PC-3 (cell line): ENCODE measurements at regions not wholly inside any gene's neighbourhood (a gene's known extent, or its start where the extent isn't known, plus 50 kb on each side); places are given as distances from the start of the nearest gene placed in this dataset.
A peak's percentile ranks its signal among the peaks of the same experiment; 100 is the strongest.

Experiments used
- ATAC-seq: fragments of 200-7000 bp; cut with Tn5 transposase; 2 replicates; pipeline ENCODE4 v1.9.1; 2020; ENCODE audit warnings: mild to moderate bottlenecking, moderate library complexity
- BruUV-seq: library from RNA; stranded (reverse); fragments of 400-500 nt; replicated peaks from 2 replicates; lab custom pipeline; 2021; lab: Mats Ljungman, UMichigan
- CTCF ChIA-PET: fragments of 300-600 bp; sonication (Branson Sonifier 250); formaldehyde crosslinking; loops from one replicate; lab custom pipeline; 2022; ENCODE audit warnings: antibody characterized with exemption; lab: Charles Lee
- POLR2A ChIA-PET: fragments of 300-600 bp; sonication (Branson Sonifier 250); formaldehyde crosslinking; loops from one replicate; lab custom pipeline; 2022; ENCODE audit warnings: antibody characterized with exemption; ENCODE audit not compliant: unreplicated experiment; lab: Charles Lee
- DNase-seq: peaks from one replicate; pipeline ENCODE4 v3.0.0-alpha.2; 2015
- H2AFZ ChIP-seq: fragments of 300-600 bp; sonication (generic); 2 replicates; pipeline ENCODE4 v1.6.0; 2016; ENCODE audit warnings: antibody characterized with exemption, low read length
- H3F3A ChIP-seq: fragments of 300-600 bp; sonication (generic); one replicate; pipeline ENCODE4 v1.6.0; 2017; ENCODE audit warnings: antibody characterized with exemption, low read length, control low read depth, mild to moderate bottlenecking; ENCODE audit not compliant: unreplicated experiment
- H3K27ac ChIP-seq: fragments of 300-600 bp; sonication (generic); 2 replicates; pipeline ENCODE4 v1.5.1; 2016; ENCODE audit warnings: mild to moderate bottlenecking, low read length
- H3K27me3 ChIP-seq: fragments of 300-600 bp; sonication (generic); 2 replicates; pipeline ENCODE4 v1.6.1; 2016; ENCODE audit warnings: low read length, mixed read lengths
- H3K36me3 ChIP-seq: fragments of 300-600 bp; sonication (generic); 2 replicates; pipeline ENCODE4 v1.6.1; 2016; ENCODE audit warnings: low read depth, mixed run types, low read length, mixed read lengths
- H3K4me1 ChIP-seq: fragments of 300-600 bp; sonication (generic); 2 replicates; pipeline ENCODE4 v1.5.1; 2016; ENCODE audit warnings: low read length; ENCODE audit not compliant: insufficient read depth
- H3K4me2 ChIP-seq: fragments of 300-600 bp; sonication (generic); 2 replicates; pipeline ENCODE4 v1.6.0; 2016; ENCODE audit warnings: low read length
- H3K4me3 ChIP-seq: fragments of 300-600 bp; sonication (generic); 2 replicates; pipeline ENCODE4 v1.5.1; 2016; ENCODE audit warnings: mild to moderate bottlenecking, low read length, mixed read lengths
- H3K79me2 ChIP-seq: fragments of 300-600 bp; sonication (generic); 2 replicates; pipeline ENCODE4 v1.6.1; 2017; ENCODE audit warnings: low read length, mixed read lengths
- H3K9ac ChIP-seq: fragments of 300-600 bp; sonication (generic); 2 replicates; pipeline ENCODE4 v1.6.0; 2016; ENCODE audit warnings: mild to moderate bottlenecking, low read length
- H3K9me2 ChIP-seq: fragments of 300-600 bp; sonication (generic); replicated peaks from 2 replicates; pipeline ENCODE4 v1.6.1; 2016; ENCODE audit warnings: mixed run types, low read length, mixed read lengths
- H3K9me3 ChIP-seq: fragments of 300-600 bp; sonication (generic); 2 replicates; pipeline ENCODE4 v1.6.1; 2016; ENCODE audit warnings: low read length, mixed read lengths
- H4K20me1 ChIP-seq: fragments of 300-600 bp; sonication (generic); 2 replicates; pipeline ENCODE4 v1.6.1; 2016; ENCODE audit warnings: low read length, mixed read lengths
- EZH2 ChIP-seq: fragments of 300-600 bp; sonication (generic); IDR thresholded peaks from one replicate; pipeline ENCODE4 v1.6.1; 2017; ENCODE audit warnings: antibody characterized with exemption, mild to moderate bottlenecking, low read length; ENCODE audit not compliant: unreplicated experiment
- EZH2phosphoT487 ChIP-seq: fragments of 300-600 bp; sonication (generic); IDR thresholded peaks from 2 replicates; pipeline ENCODE4 v1.6.1; 2018; ENCODE audit warnings: mild to moderate bottlenecking, antibody characterized with exemption, low read length, borderline replicate concordance
- intact Hi-C: fragments of 100-400 bp; cut with micrococcal nuclease; formaldehyde crosslinking; loops from 2 replicates; pipeline ENCODE4 v1.9.0; 2023
- TF ChIP-seq, protein P1 (sequence below): fragments of 300-600 bp; sonication (generic); conservative IDR thresholded peaks from 2 replicates; pipeline ENCODE4 v1.5.1; 2017; ENCODE audit warnings: antibody characterized with exemption, low read depth, mild to moderate bottlenecking, low read length

DNA sequence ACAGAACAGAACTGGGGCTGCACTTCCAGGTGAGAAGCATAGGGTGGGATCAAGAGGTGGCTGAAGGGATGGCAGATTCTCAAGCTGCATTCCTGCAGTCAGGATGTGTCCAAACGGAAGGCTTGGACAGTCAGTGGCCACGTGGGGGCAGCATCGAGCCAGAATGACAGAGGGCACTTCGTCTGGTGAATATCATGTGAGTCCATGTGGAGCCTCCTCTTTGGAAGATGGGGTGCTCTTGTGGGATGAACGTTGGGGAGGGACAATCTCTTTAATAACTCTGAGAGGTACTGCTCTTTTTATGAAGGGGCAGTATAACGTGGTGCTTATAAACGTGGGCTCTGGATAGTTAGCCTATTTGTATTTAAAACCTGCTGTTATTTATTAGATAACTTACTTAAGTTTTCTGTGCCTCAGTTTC is 154.9 kb upstream of the NAV2 start:
- no peaks in the 10 kb centered on the region; the same call in 1 of the 2 replicates for H3K36me3 ChIP-seq
- no peak overlapping the region for H3K9ac ChIP-seq
- ATAC-seq (peak; percentile 66), DNase-seq (peak; percentile 86)
- H3K4me2 ChIP-seq = no peak overlapping the region
- no peaks in the 10 kb centered on the region for H4K20me1 ChIP-seq
- no TSS peak for BruUV-seq
- no peak overlapping the region for H3K27ac ChIP-seq
- H3K4me3 ChIP-seq = no peak overlapping the region
- CTCF ChIA-PET = interaction anchor here (0.7 to 1.5 kb wide), 5 partner anchors 20 to 345 kb away, joined by 4 to 9 read pairs (median 4); no protein-coding TSS in a partner anchor
- intact Hi-C loops = loop anchor here (1.0 to 10.0 kb wide), 5 partner anchors 185 to 805 kb away; partner anchors contain the start of gene HTATIP2
- POLR2A ChIA-PET = no interaction called here
- no peaks in the 10 kb centered on the region for H3F3A ChIP-seq
- no peak overlapping the region for H2AFZ ChIP-seq
- TF ChIP-seq, protein P1, sequence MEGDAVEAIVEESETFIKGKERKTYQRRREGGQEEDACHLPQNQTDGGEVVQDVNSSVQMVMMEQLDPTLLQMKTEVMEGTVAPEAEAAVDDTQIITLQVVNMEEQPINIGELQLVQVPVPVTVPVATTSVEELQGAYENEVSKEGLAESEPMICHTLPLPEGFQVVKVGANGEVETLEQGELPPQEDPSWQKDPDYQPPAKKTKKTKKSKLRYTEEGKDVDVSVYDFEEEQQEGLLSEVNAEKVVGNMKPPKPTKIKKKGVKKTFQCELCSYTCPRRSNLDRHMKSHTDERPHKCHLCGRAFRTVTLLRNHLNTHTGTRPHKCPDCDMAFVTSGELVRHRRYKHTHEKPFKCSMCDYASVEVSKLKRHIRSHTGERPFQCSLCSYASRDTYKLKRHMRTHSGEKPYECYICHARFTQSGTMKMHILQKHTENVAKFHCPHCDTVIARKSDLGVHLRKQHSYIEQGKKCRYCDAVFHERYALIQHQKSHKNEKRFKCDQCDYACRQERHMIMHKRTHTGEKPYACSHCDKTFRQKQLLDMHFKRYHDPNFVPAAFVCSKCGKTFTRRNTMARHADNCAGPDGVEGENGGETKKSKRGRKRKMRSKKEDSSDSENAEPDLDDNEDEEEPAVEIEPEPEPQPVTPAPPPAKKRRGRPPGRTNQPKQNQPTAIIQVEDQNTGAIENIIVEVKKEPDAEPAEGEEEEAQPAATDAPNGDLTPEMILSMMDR = peak; percentile 91
- TF ChIP-seq EZH2 = no peak
- H3K4me1 ChIP-seq = peaks cover 6% of the 10 kb centered on the region; the same call in 1 of the 2 replicates
- H3K79me2 ChIP-seq = no peaks in the 10 kb centered on the region
- no peaks in the 10 kb centered on the region for H3K9me3 ChIP-seq
- H3K27me3 ChIP-seq = no peaks in the 10 kb centered on the region
- no peaks in the 10 kb centered on the region for H3K9me2 ChIP-seq

DNA sequence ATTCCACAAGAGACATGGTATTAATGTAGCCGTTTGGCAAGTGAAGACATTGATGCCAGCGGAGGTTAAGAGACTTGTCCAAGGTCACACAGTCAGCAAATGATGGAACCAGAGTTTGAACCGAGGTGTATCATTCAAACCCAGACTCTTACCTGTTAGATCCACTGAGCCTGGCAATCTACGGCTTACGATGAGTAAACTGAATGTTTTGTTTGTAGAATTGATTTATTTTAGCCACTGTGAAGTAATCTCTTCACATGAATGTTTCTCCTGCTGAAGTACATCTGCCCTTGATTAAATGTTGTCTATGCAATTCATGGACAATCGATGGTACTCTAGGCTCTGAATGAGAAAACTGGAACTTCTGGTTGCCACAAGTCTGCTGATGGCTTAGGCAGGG is 155.5 kb upstream of the NAV2 start:
- no peaks in the 10 kb centered on the region; the same call in 1 of the 2 replicates for H3K36me3 ChIP-seq
- intact Hi-C loops = loop anchor here (1.0 to 10.0 kb wide), 5 partner anchors 185 to 805 kb away; partner anchors contain the start of gene HTATIP2
- H4K20me1 ChIP-seq = no peaks in the 10 kb centered on the region
- H3K27ac ChIP-seq = no peak overlapping the region
- no peaks in the 10 kb centered on the region for H3F3A ChIP-seq
- H3K9me2 ChIP-seq = no peaks in the 10 kb centered on the region
- H3K4me3 ChIP-seq = no peak overlapping the region
- no peak for DNase-seq
- H3K4me1 ChIP-seq = peaks cover 6% of the 10 kb centered on the region; the same call in 1 of the 2 replicates
- ATAC-seq = no peak
- no peaks in the 10 kb centered on the region for H3K79me2 ChIP-seq
- H3K9ac ChIP-seq = no peak overlapping the region
- H2AFZ ChIP-seq = no peak overlapping the region
- ChIA-PET POLR2A (no interaction called here), CTCF (interaction anchor here (0.6 to 1.5 kb wide), 6 partner anchors 20 to 346 kb away, joined by 3 to 9 read pairs (median 4); no protein-coding TSS in a partner anchor)
- H3K9me3 ChIP-seq = no peaks in the 10 kb centered on the region
- no TSS peak for BruUV-seq
- TF ChIP-seq, protein P1 = no peak
- TF ChIP-seq EZH2phosphoT487 (no peak), EZH2 (no peak)
- H3K27me3 ChIP-seq = no peaks in the 10 kb centered on the region
- H3K4me2 ChIP-seq = no peak overlapping the region

DNA sequence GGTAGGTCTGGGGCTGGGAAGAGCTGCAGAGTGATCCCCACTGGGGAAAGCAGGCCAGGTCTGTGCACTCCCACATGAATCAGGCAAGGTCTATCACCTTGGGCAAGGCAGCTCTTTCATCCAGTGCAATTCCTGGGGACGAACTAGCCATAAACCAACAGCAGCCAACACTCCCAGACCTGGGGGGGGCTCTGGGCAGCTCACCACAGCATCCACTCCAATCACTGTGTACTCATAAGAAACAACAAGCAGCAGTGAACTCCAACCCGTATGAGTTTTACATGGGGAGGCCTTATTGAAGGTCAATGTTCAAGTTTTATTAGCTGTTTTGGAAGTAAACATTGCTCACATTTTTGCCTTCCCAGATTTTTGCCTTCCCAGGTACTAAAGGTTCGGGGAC is 157.4 kb upstream of the NAV2 start:
- Histone ChIP-seq H3F3A (no peaks in the 10 kb centered on the region), H4K20me1 (no peaks in the 10 kb centered on the region), H3K36me3 (no peaks in the 10 kb centered on the region; the same call in 1 of the 2 replicates), H3K4me3 (no peak overlapping the region), H3K4me1 (no peaks in the 10 kb centered on the region), H2AFZ (no peak overlapping the region), H3K9ac (no peak overlapping the region), H3K27ac (no peak overlapping the region), H3K9me3 (no peaks in the 10 kb centered on the region), H3K9me2 (no peaks in the 10 kb centered on the region), H3K27me3 (no peaks in the 10 kb centered on the region), H3K79me2 (no peaks in the 10 kb centered on the region), H3K4me2 (no peak overlapping the region)
- ATAC-seq (no peak), DNase-seq (peak; percentile 9)
- intact Hi-C loops = loop anchor here (5.0 to 10.0 kb wide), 2 partner anchors 570 to 807 kb away; partner anchors contain the start of gene HTATIP2
- ChIA-PET POLR2A (no interaction called here), CTCF (interaction anchor here (0.6 to 1.1 kb wide), 3 partner anchors 185 to 348 kb away, joined by 3 to 7 read pairs (median 3); no protein-coding TSS in a partner anchor)
- no TSS peak for BruUV-seq
- no peak for TF ChIP-seq EZH2phosphoT487
- TF ChIP-seq EZH2 = no peak
- TF ChIP-seq, protein P1 = no peak
